ENCODE measurements at regions not wholly inside any gene's neighbourhood (a gene's known extent, or its start where the extent isn't known, plus 50 kb on each side); places are given as distances from the start of the nearest gene placed in this dataset.

- ChIA-PET CTCF (no interaction called here), POLR2A (no interaction called here)
- 65% methylated on average over 10 of the region's 10 CpGs for WGBS (ENCODE audit: low lambda C conversion rate)
- H3K79me2 ChIP-seq (ENCODE audit: insufficient read depth), result no peaks in the 10 kb centered on the region
- H3K36me3 ChIP-seq (replicated peaks in 1 of 2; ENCODE audit: control insufficient read depth in 1 of 2, insufficient read depth in 2 of 2, low read length in 1 of 2), result peaks cover 0 to 13% of the 10 kb centered on the region in 2 experiments
- no peaks in the 10 kb centered on the region for H3K9me2 ChIP-seq
- H4K20me1 ChIP-seq (ENCODE audit: insufficient read depth), result no peaks in the 10 kb centered on the region; the same call in 1 of the 2 replicates
- H3K27me3 ChIP-seq (ENCODE audit: insufficient read depth), result no peaks in the 10 kb centered on the region
- H2AFZ ChIP-seq (ENCODE audit: low read depth), result no peak overlapping the region
- H3K9ac ChIP-seq, result peak overlapping the region; percentile 45; the same call in 1 of the 2 replicates
- no peak overlapping the region for H3K4me3 ChIP-seq (ENCODE audit: low read depth in 2 of 2, low read length in 1 of 2)
- peak overlapping the region; percentile 60 for H3K4me2 ChIP-seq
- DNase-seq, result no peak
- peaks cover 3% of the 10 kb centered on the region; the same call in 1 of the 2 replicates for H3K9me3 ChIP-seq
- H3K27ac ChIP-seq (ENCODE audit: low read depth in 2 of 2, low read length in 1 of 2), result peak overlapping the region; percentile 51 to 95; a peak in 3 of 4 replicates
- H3F3A ChIP-seq (replicated peaks; ENCODE audit: insufficient read depth), result peaks cover 35% of the 10 kb centered on the region
- peaks cover 4 to 16% of the 10 kb centered on the region in 2 experiments; a peak in 2 of 4 replicates for H3K4me1 ChIP-seq (ENCODE audit: control insufficient read depth in 1 of 2, insufficient read depth in 2 of 2, low read depth in 1 of 2, low read length in 1 of 2)
- TF ChIP-seq IRF3 (IDR thresholded peaks at IDR 0.05; ENCODE audit: low read depth, low read length), result no peak
- TF ChIP-seq, protein P1, sequence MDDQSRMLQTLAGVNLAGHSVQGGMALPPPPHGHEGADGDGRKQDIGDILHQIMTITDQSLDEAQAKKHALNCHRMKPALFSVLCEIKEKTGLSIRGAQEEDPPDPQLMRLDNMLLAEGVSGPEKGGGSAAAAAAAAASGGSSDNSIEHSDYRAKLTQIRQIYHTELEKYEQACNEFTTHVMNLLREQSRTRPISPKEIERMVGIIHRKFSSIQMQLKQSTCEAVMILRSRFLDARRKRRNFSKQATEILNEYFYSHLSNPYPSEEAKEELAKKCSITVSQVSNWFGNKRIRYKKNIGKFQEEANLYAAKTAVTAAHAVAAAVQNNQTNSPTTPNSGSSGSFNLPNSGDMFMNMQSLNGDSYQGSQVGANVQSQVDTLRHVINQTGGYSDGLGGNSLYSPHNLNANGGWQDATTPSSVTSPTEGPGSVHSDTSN (IDR thresholded peaks at IDR 0.05), result peak; percentile 98
- TF ChIP-seq FOXM1 (IDR thresholded peaks at IDR 0.05; ENCODE audit: low read depth), result no peak
- TF ChIP-seq NFIC (IDR thresholded peaks at IDR 0.05; ENCODE audit: borderline replicate concordance), result peak; percentile 76
- peak; percentile 59; the same call in 1 of the 2 replicates for TF ChIP-seq RXRA (IDR thresholded peaks at IDR 0.05; ENCODE audit: borderline replicate concordance, low read depth)
- no peak for TF ChIP-seq ZBTB33 (IDR thresholded peaks at IDR 0.05; ENCODE audit: borderline replicate concordance, low read depth)
- TF ChIP-seq EZH2phosphoT487 (IDR thresholded peaks at IDR 0.05; ENCODE audit: borderline replicate concordance, low read depth), result no peak
- TF ChIP-seq, protein P2, sequence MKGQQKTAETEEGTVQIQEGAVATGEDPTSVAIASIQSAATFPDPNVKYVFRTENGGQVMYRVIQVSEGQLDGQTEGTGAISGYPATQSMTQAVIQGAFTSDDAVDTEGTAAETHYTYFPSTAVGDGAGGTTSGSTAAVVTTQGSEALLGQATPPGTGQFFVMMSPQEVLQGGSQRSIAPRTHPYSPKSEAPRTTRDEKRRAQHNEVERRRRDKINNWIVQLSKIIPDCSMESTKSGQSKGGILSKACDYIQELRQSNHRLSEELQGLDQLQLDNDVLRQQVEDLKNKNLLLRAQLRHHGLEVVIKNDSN (IDR thresholded peaks at IDR 0.05; ENCODE audit: borderline replicate concordance, low read depth), result no peak
- no peak for TF ChIP-seq YY1 (IDR thresholded peaks at IDR 0.05; ENCODE audit: low read depth)
- TF ChIP-seq MEF2A (IDR thresholded peaks at IDR 0.05; ENCODE audit: borderline replicate concordance, low read depth), result no peak
- no peak for TF ChIP-seq RFX5 (IDR thresholded peaks at IDR 0.05; ENCODE audit: low read length)
- TF ChIP-seq FOXJ3 (CRISPR knock-in tag; IDR thresholded peaks at IDR 0.05), result no peak
- peak; percentile 46; the same call in 1 of the 2 replicates for TF ChIP-seq POLR2AphosphoS5 (IDR thresholded peaks at IDR 0.05; ENCODE audit: low read depth, low read length)
- TF ChIP-seq SMC3 (IDR thresholded peaks at IDR 0.05; ENCODE audit: low read depth, low read length), result no peak
- TF ChIP-seq, protein P3, sequence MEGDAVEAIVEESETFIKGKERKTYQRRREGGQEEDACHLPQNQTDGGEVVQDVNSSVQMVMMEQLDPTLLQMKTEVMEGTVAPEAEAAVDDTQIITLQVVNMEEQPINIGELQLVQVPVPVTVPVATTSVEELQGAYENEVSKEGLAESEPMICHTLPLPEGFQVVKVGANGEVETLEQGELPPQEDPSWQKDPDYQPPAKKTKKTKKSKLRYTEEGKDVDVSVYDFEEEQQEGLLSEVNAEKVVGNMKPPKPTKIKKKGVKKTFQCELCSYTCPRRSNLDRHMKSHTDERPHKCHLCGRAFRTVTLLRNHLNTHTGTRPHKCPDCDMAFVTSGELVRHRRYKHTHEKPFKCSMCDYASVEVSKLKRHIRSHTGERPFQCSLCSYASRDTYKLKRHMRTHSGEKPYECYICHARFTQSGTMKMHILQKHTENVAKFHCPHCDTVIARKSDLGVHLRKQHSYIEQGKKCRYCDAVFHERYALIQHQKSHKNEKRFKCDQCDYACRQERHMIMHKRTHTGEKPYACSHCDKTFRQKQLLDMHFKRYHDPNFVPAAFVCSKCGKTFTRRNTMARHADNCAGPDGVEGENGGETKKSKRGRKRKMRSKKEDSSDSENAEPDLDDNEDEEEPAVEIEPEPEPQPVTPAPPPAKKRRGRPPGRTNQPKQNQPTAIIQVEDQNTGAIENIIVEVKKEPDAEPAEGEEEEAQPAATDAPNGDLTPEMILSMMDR (IDR thresholded peaks at IDR 0.05), result no peak
- no peak for TF ChIP-seq GABPA (IDR thresholded peaks at IDR 0.05; ENCODE audit: low read depth)
- TF ChIP-seq REST (IDR thresholded peaks at IDR 0.05; ENCODE audit: low read depth, low read length), result no peak
- no peak for TF ChIP-seq GATA2 (CRISPR knock-in tag; IDR thresholded peaks at IDR 0.05)
- TF ChIP-seq NRF1 (IDR thresholded peaks at IDR 0.05; ENCODE audit: low read depth, low read length), result no peak
- TF ChIP-seq USF2 (IDR thresholded peaks at IDR 0.05; ENCODE audit: borderline replicate concordance, low read depth, low read length), result no peak
These were observed 175.1 kb downstream of the AVL9 start for GRCh38 chr7:32670110-32671025.
